ENCODE measurements at regions not wholly inside any gene's neighbourhood (a gene's known extent, or its start where the extent isn't known, plus 50 kb on each side); places are given as distances from the start of the nearest gene placed in this dataset.

- TF ChIP-seq ATF3 (IDR thresholded peaks at IDR 0.05; ENCODE audit: insufficient read depth, low read depth, low read length), result no peak
- no peak for TF ChIP-seq SP2 (IDR thresholded peaks at IDR 0.05; ENCODE audit: low read length)
- TF ChIP-seq CBX8 (IDR thresholded peaks at IDR 0.05; ENCODE audit: borderline replicate concordance, low read depth, low read length), result no peak
- TF ChIP-seq BCL11A (IDR thresholded peaks at IDR 0.05; ENCODE audit: low read depth in 2 of 2, low read length in 2 of 2), result no peak
These were observed 654.2 kb upstream of the MAP3K7 start (continued) for GRCh38 chr6:91240878-91241603.

All from H1 (cell line).